HG02610 (cell line): ENCODE measurements at regions not wholly inside any gene's neighbourhood (a gene's known extent, or its start where the extent isn't known, plus 50 kb on each side); places are given as distances from the start of the nearest gene placed in this dataset.

Experiments
- ATAC-seq: cut with Tn5 transposase; IDR thresholded peaks from one replicate; pipeline ENCODE4 v1.9.1; 2021; ENCODE audit warnings: mild to moderate bottlenecking, moderate library complexity; ENCODE audit not compliant: unreplicated experiment

GRCh38 chr7:22565315-22565811 lies 65.4 kb upstream of the STEAP1B start:
- ATAC-seq = peak; percentile 43

GRCh38 chr7:22564511-22565045 lies 64.6 kb upstream of the STEAP1B start:
- no peak for ATAC-seq

DNA sequence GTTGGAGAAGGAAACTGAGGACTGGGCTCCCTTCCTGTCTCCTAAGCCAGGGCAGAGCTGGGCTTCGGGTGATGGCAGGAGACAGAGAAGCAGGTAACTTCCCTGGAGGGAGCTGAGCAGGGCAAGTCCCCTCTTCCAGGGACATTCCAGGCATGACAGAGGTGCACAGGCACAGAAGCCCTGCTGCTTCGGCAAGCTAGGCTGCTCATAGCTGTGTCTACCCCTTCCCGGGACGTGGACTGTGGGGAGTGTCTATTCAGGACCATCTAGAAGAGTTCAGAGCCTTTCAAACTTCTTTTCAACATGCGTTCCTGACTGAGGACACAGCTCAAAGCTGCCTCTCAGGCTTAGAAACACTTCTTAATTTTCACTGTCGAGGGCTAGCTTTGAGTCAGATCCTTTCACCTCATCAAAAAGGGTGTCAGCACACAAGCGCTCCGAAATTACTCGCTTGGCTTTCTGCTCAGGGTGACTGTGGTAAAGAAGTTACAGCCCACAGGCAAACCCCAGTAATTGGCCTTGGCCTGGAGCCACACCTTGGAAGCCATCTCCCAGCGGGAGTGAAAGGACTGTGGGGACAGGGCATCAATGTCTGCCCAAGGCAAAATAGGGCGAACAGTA lies 63.7 kb upstream of the STEAP1B start:
- peak; percentile 72 for ATAC-seq

DNA sequence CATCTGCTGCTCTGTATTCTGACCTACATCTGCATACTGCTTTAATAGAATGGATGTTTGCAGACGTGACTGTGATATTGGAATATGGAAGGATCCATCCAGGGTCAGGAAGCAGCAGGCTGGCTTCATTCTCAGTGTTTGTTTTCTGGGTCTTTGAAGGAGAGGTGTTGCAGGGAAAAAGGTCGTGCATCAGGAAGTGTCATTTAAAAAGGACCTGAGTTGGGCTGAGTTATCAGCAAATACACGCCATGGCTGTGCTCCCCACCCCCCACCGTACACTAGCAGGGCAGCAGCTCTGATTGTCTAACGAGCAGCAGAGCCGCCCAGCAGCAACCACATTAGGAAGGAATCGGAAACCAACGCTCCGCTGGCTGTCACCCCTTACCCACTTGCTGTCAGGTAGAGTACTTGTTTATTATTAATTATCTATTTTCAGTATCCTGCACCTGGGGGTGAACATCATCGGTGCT lies 63.1 kb upstream of the STEAP1B start:
- no peak for ATAC-seq

DNA sequence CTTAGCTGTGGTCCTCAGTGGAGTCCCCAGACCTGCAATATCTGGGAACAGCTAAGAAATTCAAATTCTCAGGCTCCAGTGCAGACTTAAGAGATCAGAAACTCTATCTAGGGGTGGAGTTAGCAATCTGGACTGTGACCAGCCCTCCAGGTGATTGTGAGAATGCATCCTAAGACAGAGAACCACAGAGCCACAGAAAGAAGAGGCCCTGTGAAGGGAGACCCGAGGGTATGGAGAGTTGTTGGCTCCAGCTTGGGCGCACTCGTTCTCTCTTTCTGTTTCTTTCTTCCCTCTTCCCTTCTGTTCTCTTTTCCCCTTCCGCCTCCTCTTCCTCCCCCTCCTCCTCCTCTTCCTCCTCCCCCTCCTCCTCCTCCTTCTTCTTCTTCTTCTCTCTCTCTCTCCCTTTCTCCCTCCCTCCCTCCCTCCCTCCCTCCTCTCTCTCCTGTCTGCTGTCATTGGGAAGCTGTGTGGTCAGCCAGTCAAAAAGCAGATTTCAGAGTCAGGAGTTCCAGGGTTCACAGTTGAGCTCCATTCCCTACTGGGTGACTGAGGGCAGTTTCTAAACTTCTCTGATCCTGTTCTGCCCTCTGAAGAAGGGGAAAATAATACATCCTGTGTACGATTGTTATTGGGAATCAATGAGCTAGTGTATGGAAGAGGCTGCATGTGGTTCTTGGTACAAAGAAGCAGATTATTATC lies 62.1 kb upstream of the STEAP1B start:
- no peak for ATAC-seq

DNA sequence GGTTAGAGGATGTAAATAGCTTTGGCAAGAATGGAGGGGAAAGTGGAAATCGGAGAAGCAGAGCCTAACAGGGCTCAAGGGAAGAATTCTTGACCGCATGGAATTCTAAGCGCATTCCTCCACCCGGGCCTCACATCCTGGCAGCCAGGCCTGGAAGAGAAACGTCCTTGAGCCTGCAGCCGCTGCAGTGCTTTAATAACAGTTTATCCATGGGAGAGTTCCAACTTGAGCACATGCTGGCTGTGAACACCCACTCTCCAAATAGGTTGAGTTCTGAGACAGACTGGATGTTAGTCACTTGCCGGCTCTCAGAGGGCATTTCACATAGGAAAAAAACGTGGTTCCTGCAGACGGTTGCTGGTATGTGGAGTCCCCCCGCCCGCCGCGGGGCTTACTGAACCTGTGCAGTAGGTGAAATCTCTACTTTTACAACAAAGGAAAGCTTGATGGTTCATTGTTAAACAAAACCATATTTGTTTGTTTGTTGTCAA lies 61.4 kb upstream of the STEAP1B start:
- no peak for ATAC-seq

DNA sequence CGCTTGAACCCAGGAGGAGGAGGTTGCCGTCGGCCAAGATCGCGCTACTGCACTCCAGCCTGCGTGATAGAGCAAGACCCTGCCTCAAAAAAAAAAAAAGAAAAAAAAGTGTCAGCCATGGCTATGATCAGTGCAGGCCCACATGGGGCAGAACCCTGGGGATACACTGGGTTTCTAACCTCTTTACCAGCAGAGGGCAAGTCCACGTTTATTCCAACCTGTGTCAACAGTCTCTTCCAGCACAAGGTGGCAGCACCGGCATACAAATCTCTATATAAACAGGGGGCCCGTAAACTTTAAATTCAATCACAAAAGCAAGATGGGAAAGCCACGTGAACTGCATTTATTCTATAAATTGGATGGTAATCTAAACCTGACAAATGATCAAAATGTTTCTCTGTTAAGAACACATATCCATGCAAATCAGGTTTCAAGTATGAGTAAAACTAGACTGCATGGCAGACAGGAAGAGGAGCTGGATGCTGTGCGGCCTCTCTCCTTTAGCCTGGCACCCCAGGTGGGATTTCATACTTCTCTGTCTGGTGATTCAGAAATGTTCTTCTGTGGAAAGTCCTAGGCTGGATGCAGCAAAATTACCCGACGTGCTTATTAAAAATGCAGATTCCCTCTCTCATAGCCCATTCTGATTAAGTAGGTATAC lies 60.0 kb upstream of the STEAP1B start:
- peak; percentile 37 for ATAC-seq

GRCh38 chr7:22557167-22557566 lies 57.2 kb upstream of the STEAP1B start:
- no peak for ATAC-seq

- no peak for ATAC-seq
Observed at GRCh38 chr7:22555476-22555875, 55.5 kb upstream of the STEAP1B start.

- no peak for ATAC-seq
Observed at GRCh38 chr7:22554184-22554583, 54.2 kb upstream of the STEAP1B start.

DNA sequence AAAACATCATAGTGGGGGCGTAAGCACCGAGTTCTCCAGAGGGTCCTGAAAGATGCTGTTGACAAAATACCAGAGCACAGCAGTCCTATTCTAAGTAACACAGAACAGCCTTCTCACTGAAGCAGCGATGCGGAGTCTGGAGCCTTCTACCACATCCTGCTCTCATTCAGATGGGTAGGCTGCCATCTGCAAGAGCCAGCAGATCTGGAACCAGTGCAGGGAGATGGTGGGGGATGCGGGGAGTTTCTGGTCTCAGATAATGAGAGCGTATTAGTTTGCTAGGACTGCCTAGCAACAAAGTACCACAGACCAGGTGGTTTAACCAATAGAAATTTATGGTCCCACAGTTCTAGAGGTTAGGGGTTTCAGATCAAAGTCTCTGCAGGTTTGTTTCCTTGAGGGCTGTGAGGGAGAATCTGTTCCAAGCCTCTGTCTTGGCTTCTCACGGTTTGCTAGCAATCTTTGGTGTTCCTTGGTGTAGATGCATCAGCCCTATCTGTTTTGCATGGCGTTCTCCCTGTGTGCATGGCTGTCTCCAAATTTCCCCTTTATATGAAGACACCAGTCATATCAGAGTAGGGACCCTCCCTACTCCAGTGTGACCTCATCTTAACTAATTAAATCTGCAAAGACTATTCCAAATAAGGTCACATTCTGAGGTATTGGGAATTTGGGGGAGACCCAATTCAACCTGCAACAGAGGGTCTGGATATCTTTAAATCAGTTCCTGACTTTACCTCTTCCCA lies 52.0 kb upstream of the STEAP1B start:
- ATAC-seq = peak; percentile 77

GRCh38 chr7:22550514-22551030 lies 50.6 kb upstream of the STEAP1B start:
- ATAC-seq = no peak

GRCh38 chr7:22549667-22550513 lies 49.9 kb upstream of the STEAP1B start:
- no peak for ATAC-seq
